Ammon's horn (tissue), 1 donor: ENCODE measurements at regions not wholly inside any gene's neighbourhood (a gene's known extent, or its start where the extent isn't known, plus 50 kb on each side); places are given as distances from the start of the nearest gene placed in this dataset.

ENCODE experiments used
- DNase-seq: peaks from one replicate; pipeline ENCODE4 v3.0.0-alpha.2; 2016; ENCODE audit warnings: low spot score

DNA sequence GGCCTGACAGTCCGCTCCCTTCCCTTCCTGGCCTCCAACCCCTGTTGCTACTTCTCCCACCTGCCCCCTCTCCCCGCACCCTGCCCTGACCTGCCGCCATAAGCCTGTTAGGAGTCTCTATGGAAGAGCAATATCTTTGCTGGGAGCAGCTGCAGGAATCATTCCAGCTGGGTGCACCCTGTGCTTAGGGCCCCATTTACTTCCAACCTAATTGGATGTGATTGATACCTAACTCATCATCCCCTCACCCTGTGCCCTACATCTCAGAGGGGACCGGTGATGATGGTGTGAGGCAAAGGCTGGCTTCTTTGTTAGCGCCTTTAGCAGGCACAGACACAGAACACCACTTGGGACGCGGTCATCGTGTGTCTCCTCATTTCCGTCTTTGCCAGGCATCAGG is 80.0 kb upstream of the FAM180A start:
- no peak for DNase-seq

DNA sequence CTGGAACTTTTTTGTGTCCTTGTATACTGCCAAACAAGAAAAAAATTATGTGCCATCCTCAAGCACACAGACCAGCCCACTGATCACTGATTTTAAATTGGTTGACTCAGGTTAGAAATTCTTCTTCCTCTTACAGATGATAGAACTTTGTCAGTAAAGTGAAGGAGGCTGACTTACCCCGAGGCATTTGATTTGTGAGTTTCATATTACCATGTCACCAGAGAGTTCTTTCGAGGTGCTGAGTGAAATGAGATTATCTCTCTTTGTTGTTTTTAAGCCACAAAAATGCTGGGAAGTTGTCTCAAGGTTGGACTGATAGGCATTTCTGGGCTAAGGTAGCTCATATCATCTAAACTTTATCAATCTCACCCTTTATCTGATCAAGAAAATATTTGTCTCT is 78.8 kb upstream of the FAM180A start:
- no peak for DNase-seq

DNA sequence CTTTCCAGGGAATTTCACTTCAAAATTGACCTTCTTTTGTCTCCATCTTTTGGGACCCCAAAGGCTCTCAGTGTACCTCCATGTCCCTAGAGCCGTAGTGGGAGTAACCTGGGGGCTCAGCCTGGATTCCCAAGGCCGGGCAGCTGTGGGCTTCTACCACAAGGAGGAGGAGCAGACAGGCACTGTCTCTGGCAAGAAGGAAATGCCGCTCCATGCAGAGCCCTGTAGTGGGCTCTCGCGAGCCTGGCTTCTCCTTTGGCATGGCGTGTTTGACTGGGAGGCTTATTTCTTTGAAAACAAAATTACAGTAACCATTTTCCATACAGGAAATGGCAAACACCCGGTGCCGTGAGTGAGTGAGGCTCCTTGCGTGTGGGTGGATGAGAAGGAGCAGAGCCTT is 76.8 kb upstream of the FAM180A start:
- no peak for DNase-seq

DNA sequence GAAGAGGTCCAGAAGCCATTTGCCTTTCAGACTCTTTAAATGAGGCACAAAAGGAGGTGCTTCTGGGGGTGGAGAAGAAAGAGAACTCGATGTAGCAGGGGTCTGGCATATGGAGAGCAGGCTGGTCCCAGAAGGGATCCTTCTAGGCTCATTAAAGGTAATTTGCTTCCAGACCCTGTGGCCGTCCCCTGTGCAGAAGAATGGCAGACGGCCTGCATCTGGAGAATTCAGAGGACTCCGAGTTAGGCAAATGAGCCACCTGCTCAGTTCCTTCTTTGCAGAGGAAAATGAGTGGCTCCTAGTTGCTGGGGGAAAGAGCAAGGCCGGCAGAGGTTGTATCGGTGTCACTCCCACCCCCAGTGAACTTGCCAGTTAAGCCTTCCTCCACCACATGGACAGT is 73.8 kb upstream of the FAM180A start:
- no peak for DNase-seq

DNA sequence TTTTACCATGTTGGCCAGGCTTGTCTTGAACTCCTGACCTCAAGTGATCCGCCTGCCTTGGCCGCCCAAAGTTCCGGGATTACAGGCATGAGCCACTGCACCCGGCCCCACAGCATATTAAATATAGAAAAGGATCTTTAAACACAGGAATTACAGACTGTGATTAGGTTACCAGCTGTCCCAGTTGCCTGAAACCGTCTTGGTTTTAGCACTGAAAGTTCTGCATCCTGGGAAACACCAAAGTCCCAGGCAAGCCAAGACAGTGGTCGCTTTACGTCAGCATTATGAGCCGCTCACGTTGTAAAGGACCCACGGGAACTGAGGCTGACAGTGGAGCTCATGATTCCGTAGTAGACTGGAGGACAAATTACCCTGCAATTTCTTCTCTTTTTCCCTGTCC is 69.0 kb upstream of the FAM180A start:
- no peak for DNase-seq

DNA sequence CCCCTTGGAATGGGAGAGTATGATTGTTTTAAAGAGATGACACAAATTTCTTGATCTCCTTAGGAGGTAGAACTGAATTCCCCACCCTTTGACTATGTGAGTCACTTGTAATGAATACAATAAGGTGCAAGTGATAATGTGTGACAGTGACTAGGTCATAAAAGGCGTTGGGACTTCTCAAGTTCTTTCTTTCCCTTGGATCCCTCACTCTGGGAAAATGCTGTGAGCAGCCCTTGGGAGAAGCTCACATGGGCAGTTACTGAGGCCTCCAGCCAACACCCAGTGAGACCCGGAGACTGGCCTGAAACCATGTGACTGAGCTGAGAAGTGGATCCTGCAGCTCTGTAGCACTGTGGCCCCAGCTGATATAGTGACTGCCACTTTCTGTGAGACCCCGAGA is 66.4 kb upstream of the FAM180A start:
- no peak for DNase-seq

DNA sequence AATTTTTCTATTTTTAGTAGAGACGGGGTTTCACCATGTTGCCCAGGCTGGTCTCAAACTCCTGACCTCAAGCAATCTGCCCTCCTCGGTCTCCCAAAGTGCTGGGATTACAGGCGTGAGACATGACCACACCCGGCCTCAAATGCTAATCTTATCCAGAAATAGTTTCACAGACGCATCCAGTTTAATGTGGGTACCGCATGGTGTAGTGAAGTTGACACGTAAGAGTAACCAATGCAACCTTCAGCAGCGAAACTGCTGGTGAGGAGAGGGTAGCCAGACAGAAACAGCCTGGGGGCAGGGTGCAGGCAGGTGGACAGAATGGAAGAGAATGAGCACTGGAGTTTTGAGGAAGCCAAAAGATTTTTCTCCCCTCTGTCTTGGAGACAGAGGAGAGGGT is 63.5 kb upstream of the FAM180A start:
- no peak for DNase-seq

DNA sequence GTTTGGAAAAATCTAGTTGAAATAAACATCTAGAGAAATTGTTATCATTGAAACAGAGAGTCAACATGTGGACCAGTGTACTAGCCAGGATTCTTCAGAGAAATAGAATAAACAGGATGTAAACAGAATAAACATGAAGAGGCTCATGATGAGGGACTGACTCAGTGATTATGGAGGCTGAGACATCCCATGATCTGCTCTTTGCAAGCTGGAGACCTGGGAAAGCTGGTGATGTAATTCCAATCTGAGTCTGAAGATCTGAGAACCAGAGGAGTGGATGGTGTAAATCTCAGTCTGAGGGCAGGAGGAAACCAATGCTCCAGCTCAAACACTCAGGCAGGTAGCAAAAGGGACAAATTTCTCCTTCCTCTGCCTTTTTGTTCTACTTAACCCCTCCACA is 62.9 kb upstream of the FAM180A start:
- DNase-seq = no peak

DNA sequence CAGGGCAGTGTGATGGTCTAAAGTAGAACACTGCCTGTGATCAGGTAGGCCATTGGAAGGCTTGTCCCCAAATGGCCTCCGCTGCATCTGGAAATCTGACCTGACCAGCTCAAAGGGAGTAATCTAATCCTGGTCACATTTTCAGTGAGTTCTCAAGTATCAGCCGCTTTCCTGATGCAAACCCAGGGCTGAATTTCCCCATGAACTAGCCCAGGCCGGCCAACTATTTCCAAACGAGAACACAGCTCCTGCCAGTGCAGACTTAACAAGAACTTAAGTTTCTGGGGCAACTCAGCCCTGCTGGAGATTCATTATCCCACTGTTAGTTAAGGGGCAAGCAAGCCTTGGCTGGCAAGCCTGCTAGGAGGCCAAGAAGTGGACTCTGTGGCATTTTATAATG is 59.6 kb upstream of the FAM180A start:
- DNase-seq = peak; percentile 41

DNA sequence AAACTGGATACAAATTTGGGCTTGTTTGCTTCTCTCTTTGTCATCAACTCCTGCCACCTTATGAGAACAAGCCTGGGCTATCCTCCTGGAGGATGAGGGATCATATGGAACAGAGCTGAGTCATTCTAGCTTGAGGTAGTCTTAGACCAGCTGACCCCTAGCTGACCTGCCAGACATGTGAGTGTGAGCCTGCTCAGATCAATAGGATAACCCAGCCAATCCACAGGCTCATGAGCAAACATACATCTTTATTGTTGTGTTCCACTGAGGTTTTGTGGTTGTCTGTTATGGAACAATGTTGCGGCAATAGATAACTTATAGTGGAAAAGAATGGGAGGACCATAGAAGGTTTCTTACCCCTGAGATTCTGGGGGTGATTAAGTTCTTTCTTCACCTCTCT is 54.5 kb upstream of the FAM180A start:
- DNase-seq = no peak

DNA sequence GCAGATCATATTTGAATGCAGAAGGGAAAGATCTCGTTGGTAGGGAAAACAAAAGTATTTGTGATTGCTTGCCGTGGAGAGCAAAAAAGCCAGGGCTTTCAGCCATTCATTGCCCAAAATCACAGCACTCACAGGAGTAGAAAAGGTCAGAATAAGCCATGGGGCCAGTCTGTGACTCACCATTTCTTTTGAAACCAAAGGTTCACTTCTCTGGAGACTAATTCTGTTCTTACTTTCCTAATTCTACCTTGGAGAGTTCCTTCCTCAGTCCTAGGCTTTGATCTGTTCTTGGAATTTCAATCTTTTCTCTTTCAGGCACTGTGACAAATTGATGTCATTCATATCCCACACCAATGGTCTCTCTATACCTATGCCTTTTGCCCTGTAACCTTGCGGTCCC is 54.1 kb upstream of the FAM180A start:
- no peak for DNase-seq

DNA sequence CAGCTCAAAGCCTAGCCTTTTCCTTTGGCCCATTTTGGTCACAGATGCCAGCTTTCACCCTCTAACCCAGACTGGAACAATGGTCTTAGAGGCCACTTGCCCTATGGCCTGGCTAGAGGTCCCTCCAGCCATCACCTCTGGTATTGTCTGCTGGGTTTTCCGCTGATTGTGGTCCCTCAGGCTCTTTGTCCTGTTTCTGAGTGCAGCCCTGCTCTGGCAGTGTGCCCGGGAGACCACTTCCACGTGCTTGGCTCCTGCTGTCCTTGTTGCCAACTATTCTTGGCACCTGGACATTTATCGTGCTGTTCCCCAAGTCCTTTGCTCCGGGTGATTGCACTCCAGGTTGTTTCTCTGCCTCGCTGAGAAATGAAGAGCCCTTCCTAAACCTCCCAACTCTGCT is 53.3 kb upstream of the FAM180A start:
- DNase-seq = no peak

DNA sequence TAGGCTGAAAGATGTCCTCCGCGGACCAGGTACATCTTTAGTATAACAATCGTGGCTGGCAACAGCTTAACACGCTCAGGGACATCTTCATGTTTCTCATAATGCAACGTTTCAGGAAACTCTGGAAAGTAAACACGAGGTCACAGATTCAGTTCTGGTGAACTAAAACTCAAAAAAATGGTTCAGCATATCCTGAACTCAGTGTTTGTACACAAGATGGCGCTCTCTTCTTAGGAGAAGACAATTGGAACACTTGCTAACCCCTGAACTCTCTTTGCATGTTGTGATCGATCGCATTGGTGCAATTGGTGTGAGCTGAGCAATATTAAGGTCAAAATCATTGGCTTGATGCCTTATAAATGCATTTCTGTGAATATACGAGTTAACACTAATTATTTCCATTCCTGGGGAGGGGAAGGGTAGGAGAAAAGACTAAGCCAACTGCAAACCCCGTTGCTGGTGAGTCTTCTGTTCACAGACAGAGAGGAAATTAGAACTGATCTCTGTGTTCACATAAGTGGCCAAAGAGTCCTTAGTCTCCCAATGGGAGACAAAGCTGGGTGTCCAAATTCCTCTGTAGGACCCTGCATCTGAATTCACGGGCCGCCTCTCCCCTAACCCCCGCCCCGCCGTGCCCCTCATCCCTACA is 52.6 kb upstream of the FAM180A start:
- peak; percentile 78 for DNase-seq

DNA sequence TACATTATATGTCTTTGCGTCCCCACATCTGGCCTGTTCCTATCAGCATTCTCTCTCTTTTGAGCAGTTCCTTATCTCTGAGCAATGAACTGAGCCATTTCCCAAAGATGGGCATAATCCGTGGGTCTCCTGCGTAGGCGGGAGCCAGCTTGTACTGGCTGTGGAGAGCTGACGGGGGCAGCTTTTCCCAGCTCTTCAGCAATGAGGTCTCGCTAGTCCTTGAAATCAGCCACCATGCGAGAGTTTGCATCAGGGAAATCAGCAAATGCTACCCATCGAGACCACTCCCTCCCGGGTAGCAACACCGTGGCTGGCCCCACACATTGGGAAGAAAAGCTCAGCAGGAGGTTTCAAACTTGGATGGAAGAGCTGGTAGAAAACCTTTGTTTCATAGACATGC is 51.9 kb upstream of the FAM180A start:
- no peak for DNase-seq

DNA sequence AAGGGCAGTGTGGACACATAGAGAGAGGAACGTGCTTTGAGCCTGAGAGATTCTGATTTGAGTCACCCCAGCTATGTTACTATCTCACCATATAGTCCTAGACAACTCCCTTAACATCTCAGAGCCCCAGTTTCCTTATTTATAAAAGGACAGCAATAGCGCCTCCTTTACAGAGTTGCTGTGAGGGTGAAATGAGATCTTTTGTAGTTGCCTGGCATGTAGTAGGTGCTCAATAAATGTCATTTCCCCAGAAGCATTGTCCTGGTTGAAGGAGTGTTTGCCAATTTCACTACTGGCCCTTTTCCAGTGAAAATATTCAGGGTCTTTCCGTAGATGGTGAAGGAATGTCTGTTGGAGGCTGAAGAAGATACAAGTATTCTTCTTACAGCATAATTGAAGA is 51.3 kb upstream of the FAM180A start:
- DNase-seq = no peak
